NCI-H2171 treated with DMSO at 0.1 percent for 48 hours (cell line): ENCODE measurements at regions not wholly inside any gene's neighbourhood (a gene's known extent, or its start where the extent isn't known, plus 50 kb on each side); places are given as distances from the start of the nearest gene placed in this dataset.

Experiments
- DNase-seq: peaks from one replicate; lab custom pipeline; 2025; lab: John Stamatoyannopoulos, UW

DNA sequence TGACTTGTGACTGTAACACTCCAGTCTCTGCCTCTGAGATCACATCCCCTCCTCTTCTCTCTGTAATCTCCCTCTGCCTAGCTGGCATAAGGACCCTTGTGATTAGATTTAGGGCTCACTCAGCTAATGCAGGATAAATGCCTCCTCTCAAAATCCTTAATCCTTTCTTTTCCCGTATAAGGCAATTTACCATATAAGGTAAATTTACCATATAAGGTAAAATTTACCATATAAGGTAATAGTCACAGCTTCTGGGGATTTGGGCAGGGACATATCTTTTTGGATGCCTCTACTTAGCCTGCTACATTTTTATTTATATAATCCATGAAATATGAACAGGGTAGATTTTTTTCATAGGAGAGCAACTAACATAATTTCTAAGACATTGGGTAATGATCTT lies 318.0 kb upstream of the PUM3 start:
- no peak for DNase-seq

DNA sequence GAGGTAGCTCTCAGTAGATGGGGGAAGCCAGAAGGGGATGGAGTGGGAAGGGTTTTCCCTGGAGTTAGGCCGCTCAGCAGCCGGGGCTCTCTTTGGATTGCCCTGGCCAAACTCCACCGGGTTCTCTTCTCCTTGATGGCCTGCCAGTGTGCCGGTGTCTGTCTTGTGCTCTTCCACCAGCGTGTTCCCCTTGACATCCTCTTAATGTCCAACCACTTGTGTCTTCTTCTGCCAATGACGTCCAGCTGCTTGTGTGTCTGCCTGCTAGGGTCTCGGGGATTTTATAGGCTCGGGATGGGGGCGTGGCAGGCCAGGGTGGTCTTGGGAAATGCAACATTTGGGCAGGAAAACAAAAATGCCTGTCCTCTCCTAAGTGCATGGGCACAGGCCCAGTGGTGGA lies 313.1 kb upstream of the PUM3 start:
- no peak for DNase-seq

GRCh38 chr9:3151672-3152576 lies 308.0 kb upstream of the PUM3 start:
- no peak for DNase-seq

GRCh38 chr9:3150074-3150473 lies 306.2 kb upstream of the PUM3 start:
- DNase-seq, result no peak

DNA sequence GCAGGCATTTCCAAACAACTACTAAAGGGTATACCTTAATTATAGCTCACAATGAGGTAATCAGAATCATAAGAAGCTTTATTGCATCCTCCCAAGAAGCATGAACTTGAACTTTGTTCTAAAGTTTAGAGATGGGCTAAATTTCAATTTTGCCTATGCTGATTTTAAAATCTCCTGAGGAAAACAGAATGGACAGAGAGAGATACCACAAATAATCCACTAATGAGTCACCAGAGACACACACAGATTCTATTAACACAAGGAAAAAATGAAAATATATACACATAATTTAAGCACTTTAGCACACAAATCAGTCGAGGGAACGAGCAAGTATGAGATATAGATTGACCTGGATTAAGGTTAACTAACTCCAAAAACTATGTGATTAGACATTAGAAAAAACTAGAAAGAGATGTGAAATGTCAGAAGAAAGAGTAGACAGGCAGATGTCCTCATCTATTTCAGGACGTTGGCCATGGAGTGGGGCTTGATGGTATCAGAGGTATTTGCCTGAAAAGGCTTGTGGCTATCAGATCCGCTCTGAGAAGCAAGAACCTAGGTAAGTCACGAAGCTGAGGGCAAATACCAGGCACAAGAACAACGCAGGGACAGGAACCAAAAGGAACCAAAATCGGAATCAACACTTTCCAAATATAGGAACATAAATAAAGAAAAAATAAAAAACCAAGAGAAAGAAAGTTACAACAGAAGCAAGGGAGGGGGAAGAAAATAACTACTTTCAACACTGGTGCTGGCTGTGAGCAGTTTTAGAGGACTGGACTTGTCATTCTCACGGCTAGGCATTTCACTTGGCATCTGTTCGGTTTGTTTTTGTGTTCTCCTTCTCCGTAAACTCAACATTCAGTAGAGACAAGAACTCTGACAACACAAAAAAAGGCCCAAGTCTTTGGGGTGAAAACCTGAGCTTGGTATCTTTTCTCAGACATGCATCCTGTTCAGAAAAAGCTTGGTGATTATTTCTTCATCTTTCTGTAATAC lies 294.6 kb upstream of the PUM3 start:
- no peak for DNase-seq

- peak; percentile 86 for DNase-seq
These were observed 293.4 kb upstream of the PUM3 start for GRCh38 chr9:3137347-3137695.

- peak; percentile 90 for DNase-seq
These were observed 292.9 kb upstream of the PUM3 start for GRCh38 chr9:3136686-3137346.

DNA sequence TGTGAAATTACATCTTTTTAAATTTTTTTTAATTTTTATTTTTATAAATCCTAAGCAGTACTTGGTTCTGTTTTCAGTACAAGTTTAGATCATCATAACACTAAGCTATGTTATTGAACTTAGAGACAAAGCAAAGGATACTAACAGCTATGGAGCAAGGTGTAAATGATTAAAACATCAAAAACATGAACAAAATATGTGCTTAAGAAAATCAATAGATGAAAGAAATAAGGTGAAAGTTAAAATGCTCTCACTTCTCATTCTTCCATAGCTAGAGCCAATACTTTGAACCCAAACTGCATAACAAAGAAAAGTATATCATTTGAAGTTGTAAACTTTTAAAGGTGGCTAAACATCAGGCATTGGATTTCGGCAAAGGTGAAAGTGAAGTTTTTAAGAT lies 292.3 kb upstream of the PUM3 start:
- DNase-seq, result no peak

GRCh38 chr9:3127564-3127963 lies 283.7 kb upstream of the PUM3 start:
- DNase-seq, result no peak

DNA sequence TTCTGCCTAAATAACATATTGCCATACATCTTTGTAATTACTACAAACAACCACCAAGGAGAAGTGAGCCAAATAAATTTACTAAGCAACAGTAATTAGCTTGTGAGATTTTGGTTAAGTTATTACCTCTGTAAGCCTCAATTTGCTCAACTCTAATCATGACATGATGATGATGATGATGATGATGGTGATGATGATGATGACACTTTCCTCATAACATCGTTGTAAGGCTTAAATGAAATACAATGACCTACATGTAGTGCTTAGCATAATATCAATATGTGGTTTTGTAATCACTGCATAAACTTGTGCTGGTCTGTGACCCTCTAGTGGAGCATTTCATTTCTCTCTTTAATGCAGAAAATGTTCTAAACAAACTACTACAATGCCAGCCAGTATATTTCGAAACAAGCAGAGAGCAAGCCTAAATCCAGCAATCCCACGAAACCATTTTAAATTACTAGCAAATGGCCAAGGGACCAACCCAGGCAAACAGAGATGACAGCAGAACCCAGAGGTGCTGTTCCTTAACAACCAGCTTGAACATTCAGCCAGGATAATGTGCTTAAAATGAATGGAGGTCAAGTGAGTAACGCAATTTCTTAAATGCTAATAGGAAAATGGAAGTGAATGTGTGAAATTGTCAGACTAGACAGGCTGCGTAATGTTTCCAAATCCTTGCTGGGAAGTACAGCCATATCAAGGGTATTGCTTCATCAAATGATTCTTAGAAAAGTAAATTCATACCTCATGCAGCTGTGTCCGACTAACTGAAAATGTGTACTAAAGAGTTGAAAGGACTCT lies 281.9 kb upstream of the PUM3 start:
- no peak for DNase-seq

- no peak for DNase-seq
These were observed 280.1 kb upstream of the PUM3 start for GRCh38 chr9:3124001-3124400.

- no peak for DNase-seq
These were observed 274.2 kb upstream of the PUM3 start for GRCh38 chr9:3118081-3118480.

GRCh38 chr9:3099646-3100045 lies 255.8 kb upstream of the PUM3 start:
- DNase-seq, result no peak

DNA sequence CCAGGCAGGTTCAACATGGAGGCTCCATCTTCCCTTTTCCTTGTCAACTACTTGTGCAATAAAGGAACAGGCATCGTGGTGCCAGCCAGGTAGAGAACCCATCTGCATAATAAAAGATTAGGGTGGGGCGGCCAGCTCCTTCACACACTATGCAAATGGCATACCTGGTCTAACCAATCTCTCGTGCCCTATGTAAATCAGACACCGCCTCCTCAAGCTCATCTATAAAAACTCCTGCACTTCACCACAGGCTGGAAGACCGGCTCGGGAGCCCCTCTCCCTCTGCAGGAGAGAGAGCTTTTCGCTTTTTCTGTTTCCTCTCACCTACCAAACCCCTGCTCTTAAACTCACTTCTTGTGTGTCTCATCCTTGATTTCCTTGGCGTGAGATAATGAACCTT lies 244.3 kb upstream of the PUM3 start:
- DNase-seq, result peak; percentile 42

DNA sequence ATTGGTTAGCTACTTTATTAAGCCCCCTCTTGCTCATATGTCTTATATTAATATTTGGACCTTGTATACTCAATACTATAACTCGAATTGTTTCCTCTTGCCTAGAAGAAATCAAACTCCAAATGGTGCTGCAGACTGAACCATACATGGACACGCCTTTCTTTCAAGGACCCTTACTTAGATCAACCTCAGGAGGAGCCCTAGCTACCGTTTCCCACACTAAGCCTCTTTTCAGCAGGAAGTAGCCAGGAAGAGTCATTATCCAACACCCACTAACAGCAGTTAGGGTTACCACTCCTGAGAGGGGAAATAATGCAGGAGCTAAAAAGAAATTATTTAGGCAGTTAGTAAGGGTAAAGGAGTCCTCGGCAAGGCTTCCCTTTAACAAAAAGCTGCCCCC lies 243.8 kb upstream of the PUM3 start:
- DNase-seq, result no peak

- DNase-seq, result no peak
These were observed 237.1 kb upstream of the PUM3 start for GRCh38 chr9:3080951-3081350.

GRCh38 chr9:3074247-3074646 lies 230.4 kb upstream of the PUM3 start:
- DNase-seq, result no peak

- no peak for DNase-seq
These were observed 222.7 kb upstream of the PUM3 start for GRCh38 chr9:3066591-3066990.

- DNase-seq, result no peak
These were observed 216.0 kb upstream of the PUM3 start for GRCh38 chr9:3059781-3060468.

DNA sequence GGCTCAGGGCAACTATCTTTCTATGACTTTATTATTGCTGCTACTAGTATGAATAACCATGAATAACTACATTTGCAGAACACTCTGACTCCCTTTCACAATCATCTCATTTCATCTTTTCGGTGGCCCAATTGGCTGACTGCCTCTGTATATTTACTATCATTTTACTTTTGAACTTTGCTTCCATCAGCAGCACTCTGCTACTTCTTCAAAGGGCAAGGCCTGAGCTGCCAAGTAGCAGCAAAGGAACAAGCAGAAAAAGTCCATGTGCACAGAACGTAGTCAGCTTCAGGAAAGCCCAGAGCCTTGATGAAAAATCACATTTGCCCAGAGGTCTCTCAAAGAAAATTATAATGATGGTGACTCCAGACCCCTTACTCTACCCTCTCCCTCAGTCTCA lies 214.5 kb upstream of the PUM3 start:
- DNase-seq, result no peak

DNA sequence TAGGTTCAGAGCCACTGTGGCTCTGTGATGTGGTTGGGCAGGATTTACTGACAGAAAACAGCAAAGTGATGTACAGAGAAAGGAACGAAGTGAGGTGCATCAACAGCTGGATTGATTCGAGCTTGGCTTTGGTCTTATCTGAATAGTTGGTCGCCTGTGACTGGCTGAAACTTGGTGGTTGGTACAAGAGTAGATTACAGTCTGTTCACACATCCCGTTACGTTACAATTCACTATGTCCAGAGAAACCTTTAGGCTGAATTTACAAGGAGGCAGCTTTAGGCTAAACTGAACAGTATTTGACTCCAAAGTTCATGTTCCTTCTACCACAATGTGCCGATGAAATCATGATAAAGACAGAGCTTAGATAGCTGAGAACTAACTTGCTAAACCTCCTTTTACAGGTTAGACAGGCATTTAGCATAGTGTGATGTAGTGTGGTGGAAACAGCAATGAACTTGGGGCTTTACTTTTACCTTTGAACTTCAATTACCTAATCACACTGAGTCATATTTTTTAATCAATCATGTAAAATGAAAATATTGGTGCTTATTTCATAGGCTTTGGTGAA lies 210.2 kb upstream of the PUM3 start:
- no peak for DNase-seq
